Right cardiac atrium (tissue), 5 donors: ENCODE measurements at regions not wholly inside any gene's neighbourhood (a gene's known extent, or its start where the extent isn't known, plus 50 kb on each side); places are given as distances from the start of the nearest gene placed in this dataset.

Experiments used
- ATAC-seq, 2 donors: fragments of 200-7000 bp; cut with Tn5 transposase; one replicate each; pipeline versions ENCODE4 v1.8.0 to v1.9.1; 2020; ENCODE audit warnings: moderate library complexity in 2 of 2, mild to moderate bottlenecking in 1 of 2
- DNase-seq, 3 donors: peaks; one replicate each; pipeline ENCODE4 v3.0.0-alpha.2; 2020
- H3K27ac ChIP-seq: one replicate; pipeline ENCODE4 v1.5.1; 2013; ENCODE audit warnings: mild to moderate bottlenecking, low read length, control low read depth, moderate library complexity
- H3K27me3 ChIP-seq: one replicate; pipeline ENCODE4 v1.6.1; 2013; ENCODE audit not compliant: control insufficient read depth, insufficient read depth
- H3K4me1 ChIP-seq: one replicate; pipeline ENCODE4 v1.6.1; 2013; ENCODE audit warnings: low read length; ENCODE audit not compliant: control insufficient read depth, insufficient read depth
- H3K4me3 ChIP-seq: one replicate; pipeline ENCODE4 v1.5.1; 2013; ENCODE audit warnings: low read length, control low read depth
- H3K9me3 ChIP-seq: one replicate; pipeline ENCODE4 v1.6.1; 2013; ENCODE audit warnings: low read length; ENCODE audit not compliant: control insufficient read depth
- WGBS: extraction: QIAGEN DNeasy Blood & Tissue Kit; methylation state at CpG from one replicate; pipeline ENCODE4 v1.1.7; 2013; 5-methylcytosine and 5-hydroxymethylcytosine counted together
- intact Hi-C, 4 donors: fragments of 100-400 bp; cut with DNase I; formaldehyde crosslinking; loops; one replicate each; pipeline versions ENCODE4 v1.11.0 to v1.14.0; 2022 to 2023
- donor health status: healthy with polysubstance abuse.
- donor health status: DM: no; HTN: yes; CAD: no.
- donor health status: DM: no; HTN: no; CAD: no.
- donor health status: DM: no; HTN: yes; CAD: no; lungs with severe emphysema.
- donor health status: DM: yes; HTN: yes; CAD: no.

DNA sequence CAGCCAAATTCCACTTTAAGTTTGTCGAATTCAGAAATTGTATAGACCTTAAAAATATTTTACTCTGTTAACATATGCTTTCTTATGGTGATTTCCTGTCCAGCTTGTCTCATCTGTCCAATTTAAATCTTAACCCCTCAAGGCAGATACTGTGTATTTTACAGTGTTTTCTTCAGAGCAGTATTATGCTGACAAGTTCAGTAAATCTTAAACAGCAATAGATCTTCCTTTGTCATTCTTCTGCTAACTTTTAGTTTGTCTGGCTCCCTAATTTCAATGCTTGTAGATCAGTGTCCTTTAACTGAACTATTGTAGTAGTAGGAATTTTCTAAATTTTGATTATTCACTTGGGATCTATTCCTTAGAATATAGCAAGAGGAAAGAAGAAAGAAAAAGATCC lies 52.8 kb upstream of the MEIS1 start:
- intact Hi-C loops, result no loop called here
- ATAC-seq, result no peak
- no peak overlapping the region for H3K27ac ChIP-seq
- H3K4me3 ChIP-seq, result no peak overlapping the region
- no peaks in the 10 kb centered on the region for H3K4me1 ChIP-seq
- H3K27me3 ChIP-seq, result no peaks in the 10 kb centered on the region
- WGBS, result 67% methylated on average over 1 of the region's 1 CpG
- H3K9me3 ChIP-seq, result no peaks in the 10 kb centered on the region
- no peak for DNase-seq

DNA sequence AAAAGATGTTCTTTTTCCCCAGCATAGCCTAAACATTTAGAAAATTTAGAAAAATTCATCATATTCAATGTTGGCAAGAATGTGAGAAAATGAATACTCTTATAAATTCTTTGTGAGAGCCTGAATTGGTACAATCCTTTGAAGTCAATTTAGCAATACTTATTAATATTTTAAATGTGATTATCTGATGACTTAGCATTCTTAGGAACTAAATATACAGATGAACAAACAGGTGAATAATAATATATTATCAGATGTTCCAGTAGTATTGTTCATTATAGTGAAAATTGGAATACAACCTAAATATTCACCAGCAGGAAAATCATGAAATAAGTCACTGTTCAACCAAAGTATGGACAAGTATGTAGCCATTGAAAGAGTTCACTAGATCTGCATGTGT lies 55.5 kb upstream of the MEIS1 start:
- Histone ChIP-seq H3K9me3 (no peaks in the 10 kb centered on the region), H3K4me3 (no peak overlapping the region), H3K27ac (no peak overlapping the region), H3K27me3 (no peaks in the 10 kb centered on the region), H3K4me1 (no peaks in the 10 kb centered on the region)
- ATAC-seq, result no peak
- DNase-seq, result no peak
- intact Hi-C loops, result no loop called here

DNA sequence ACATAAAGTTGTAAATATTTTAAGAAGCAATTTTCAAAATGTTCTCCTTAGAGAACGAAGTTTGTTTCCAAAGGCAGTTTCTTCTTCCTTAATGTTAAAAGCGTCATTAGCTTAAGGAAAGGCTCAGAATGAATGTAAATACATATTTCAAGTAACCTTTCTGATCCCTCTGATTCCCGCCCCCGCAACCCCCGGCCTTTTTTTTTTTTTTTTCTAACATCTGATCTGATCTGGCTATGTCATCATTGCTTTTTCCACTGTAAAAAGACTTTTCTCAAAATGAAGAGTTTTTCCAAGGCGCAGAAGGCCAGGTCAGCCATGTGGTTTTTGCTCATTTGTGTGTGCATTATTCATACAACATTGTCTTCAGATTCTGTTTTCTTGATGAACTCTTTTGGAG lies 57.1 kb upstream of the MEIS1 start:
- H3K27ac ChIP-seq, result no peak overlapping the region
- WGBS, result 81% methylated on average over 6 of the region's 6 CpGs
- H3K27me3 ChIP-seq, result no peaks in the 10 kb centered on the region
- H3K9me3 ChIP-seq, result no peaks in the 10 kb centered on the region
- no peak for DNase-seq
- no peak overlapping the region for H3K4me3 ChIP-seq
- intact Hi-C loops, result no loop called here
- no peaks in the 10 kb centered on the region for H3K4me1 ChIP-seq
- no peak for ATAC-seq

GRCh38 chr2:66370824-66371223 lies 64.1 kb upstream of the MEIS1 start:
- H3K9me3 ChIP-seq, result no peaks in the 10 kb centered on the region
- 78% methylated on average over 2 of the region's 2 CpGs for WGBS
- ATAC-seq, result no peak
- H3K4me1 ChIP-seq, result no peaks in the 10 kb centered on the region
- no peak for DNase-seq
- H3K4me3 ChIP-seq, result no peak overlapping the region
- intact Hi-C loops, result no loop called here
- no peaks in the 10 kb centered on the region for H3K27me3 ChIP-seq
- H3K27ac ChIP-seq, result no peak overlapping the region

- H3K27me3 ChIP-seq, result no peaks in the 10 kb centered on the region
- no peak overlapping the region for H3K27ac ChIP-seq
- WGBS, result 71% methylated on average over 2 of the region's 2 CpGs
- intact Hi-C loops, result no loop called here
- DNase-seq (no peak), ATAC-seq (no peak)
- peaks cover 2% of the 10 kb centered on the region for H3K4me1 ChIP-seq
- no peaks in the 10 kb centered on the region for H3K9me3 ChIP-seq
- H3K4me3 ChIP-seq, result no peak overlapping the region
Measured at GRCh38 chr2:66366619-66367018, 68.3 kb upstream of the MEIS1 start.

DNA sequence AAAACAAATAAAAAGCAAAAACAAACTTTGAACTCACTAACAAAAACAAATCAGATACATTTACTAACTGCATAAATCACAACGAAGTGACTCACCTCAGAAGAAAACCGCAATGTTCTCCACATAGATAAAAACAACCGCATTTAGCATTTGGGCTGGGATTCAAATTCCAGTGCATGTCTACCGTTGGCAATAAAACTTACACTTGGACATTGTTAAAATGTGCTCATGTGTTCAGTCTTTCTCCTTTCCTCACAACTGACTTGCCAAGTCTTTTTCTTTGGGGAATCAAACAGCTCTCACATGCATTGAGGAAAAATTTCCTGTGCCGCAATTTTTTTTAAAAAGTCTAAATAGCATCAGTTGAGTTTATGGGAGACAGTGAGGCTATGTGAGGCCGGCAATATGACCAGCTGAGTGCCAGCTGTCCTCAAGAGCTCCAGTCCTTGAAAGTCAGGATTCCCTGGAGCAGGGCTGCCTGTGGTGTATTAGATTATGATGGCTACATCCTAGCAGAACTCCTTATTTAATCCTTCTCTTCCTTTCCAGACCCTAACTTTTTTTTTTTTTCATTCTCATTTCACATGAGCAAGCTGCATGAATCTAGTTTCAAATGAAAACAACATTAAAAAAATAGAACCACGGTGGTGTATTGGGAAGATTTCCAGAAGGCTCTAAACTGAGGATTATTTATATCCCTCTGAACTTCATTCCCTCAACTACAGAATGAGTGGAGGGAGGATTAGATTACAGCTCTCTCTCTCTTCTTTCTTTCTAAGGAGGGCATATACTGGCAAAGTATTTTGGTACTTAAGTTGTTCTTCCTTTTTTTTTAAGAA lies 70.2 kb upstream of the MEIS1 start:
- Histone ChIP-seq H3K27ac (no peak overlapping the region), H3K27me3 (no peaks in the 10 kb centered on the region), H3K4me1 (peaks cover 2% of the 10 kb centered on the region), H3K9me3 (no peaks in the 10 kb centered on the region), H3K4me3 (no peak overlapping the region)
- ATAC-seq (peak; percentile 35 to 68), DNase-seq (peak; percentile 12 to 45 (median 27))
- intact Hi-C loops, result no loop called here
- WGBS, result 26% methylated on average over 7 of the region's 7 CpGs

GRCh38 chr2:66362701-66363100 lies 72.2 kb upstream of the MEIS1 start:
- WGBS, result 70% methylated on average over 6 of the region's 6 CpGs
- Histone ChIP-seq H3K4me1 (peaks cover 2% of the 10 kb centered on the region), H3K27me3 (no peaks in the 10 kb centered on the region), H3K27ac (no peak overlapping the region), H3K9me3 (no peaks in the 10 kb centered on the region), H3K4me3 (no peak overlapping the region)
- DNase-seq (no peak), ATAC-seq (no peak)
- intact Hi-C loops, result no loop called here

DNA sequence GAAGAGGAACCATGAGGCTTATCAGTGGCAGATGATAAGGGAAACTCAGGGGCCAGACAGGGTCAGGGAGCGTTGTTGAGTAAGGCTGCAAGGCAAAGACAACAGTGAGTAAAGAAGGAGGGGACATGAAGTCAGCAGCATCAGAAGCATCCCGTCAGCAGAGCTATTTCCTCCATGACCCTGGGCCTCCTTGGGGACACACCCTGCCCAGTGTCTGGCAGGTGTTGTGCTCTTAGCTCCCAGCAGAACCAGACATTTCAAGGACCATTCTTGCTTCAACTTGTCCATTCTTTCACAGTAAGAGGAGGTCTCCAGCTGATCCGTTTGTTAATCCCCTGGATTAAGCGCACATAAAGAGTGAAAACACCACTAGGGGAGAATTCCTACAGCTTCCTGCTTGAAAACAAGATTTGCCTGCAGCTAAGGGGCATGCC lies 88.7 kb upstream of the MEIS1 start:
- intact Hi-C loops, result no loop called here
- Histone ChIP-seq H3K27ac (no peak overlapping the region), H3K9me3 (no peaks in the 10 kb centered on the region), H3K4me3 (no peak overlapping the region), H3K4me1 (no peaks in the 10 kb centered on the region), H3K27me3 (no peaks in the 10 kb centered on the region)
- 34% methylated on average over 4 of the region's 4 CpGs for WGBS
- ATAC-seq (no peak), DNase-seq (no peak)

GRCh38 chr2:66344087-66344663 lies 90.8 kb upstream of the MEIS1 start:
- DNase-seq (no peak), ATAC-seq (no peak)
- H3K27me3 ChIP-seq, result no peaks in the 10 kb centered on the region
- no peak overlapping the region for H3K27ac ChIP-seq
- H3K4me1 ChIP-seq, result no peaks in the 10 kb centered on the region
- 72% methylated on average over 1 of the region's 1 CpG for WGBS
- no peaks in the 10 kb centered on the region for H3K9me3 ChIP-seq
- intact Hi-C loops, result no loop called here
- no peak overlapping the region for H3K4me3 ChIP-seq

GRCh38 chr2:66343259-66343658 lies 91.7 kb upstream of the MEIS1 start:
- Histone ChIP-seq H3K9me3 (no peaks in the 10 kb centered on the region), H3K27ac (no peak overlapping the region), H3K4me1 (no peaks in the 10 kb centered on the region), H3K4me3 (no peak overlapping the region), H3K27me3 (no peaks in the 10 kb centered on the region)
- intact Hi-C loops, result no loop called here
- 51% methylated on average over 1 of the region's 1 CpG for WGBS
- DNase-seq (no peak), ATAC-seq (no peak)

DNA sequence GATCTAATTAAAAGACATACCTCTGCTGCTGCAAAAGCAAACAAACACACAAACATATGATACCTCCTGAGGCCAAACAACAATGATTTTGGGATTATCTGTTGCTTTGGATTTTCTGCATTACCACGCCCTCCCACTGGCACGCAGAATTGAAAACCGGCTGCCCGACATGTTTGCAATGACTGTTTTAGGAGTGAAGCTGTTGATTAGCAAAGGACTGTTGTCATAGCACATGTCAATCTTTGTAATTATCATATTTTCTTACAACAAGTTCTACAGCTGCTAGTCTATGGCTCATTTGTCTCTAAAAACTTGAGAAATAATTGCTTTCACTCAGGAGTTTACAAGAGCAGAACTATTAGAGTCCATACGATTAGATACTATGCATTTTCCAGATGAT lies 94.4 kb upstream of the MEIS1 start:
- no peak for DNase-seq
- Histone ChIP-seq H3K9me3 (no peaks in the 10 kb centered on the region), H3K4me3 (no peak overlapping the region), H3K4me1 (no peaks in the 10 kb centered on the region), H3K27ac (no peak overlapping the region), H3K27me3 (no peaks in the 10 kb centered on the region)
- intact Hi-C loops, result no loop called here
- no peak for ATAC-seq
- WGBS, result 72% methylated on average over 5 of the region's 5 CpGs
